Activated CD4-positive, alpha-beta T cell treated with anti-CD3 and anti-CD28 coated beads, Interleukin-2, Interleukin-4, amounts not matched to agents 100 ng/mL and 50 ng/mL, durations not matched to agents 16 hours and 8 hours (primary cell): ENCODE measurements at regions not wholly inside any gene's neighbourhood (a gene's known extent, or its start where the extent isn't known, plus 50 kb on each side); places are given as distances from the start of the nearest gene placed in this dataset.

Experiments
- DNase-seq: peaks from one replicate; pipeline ENCODE4 v3.0.0-alpha.2; 2020; ENCODE audit warnings: low spot score

GRCh38 chr10:43955978-43956377 is 307.3 kb upstream of the ZNF32 start:
- DNase-seq: no peak

- DNase-seq: no peak
Observed at GRCh38 chr10:43955002-43955596, 306.4 kb upstream of the ZNF32 start.

- no peak for DNase-seq
Observed at GRCh38 chr10:43953672-43954071, 305.0 kb upstream of the ZNF32 start.

GRCh38 chr10:43952760-43953159 is 304.1 kb upstream of the ZNF32 start:
- no peak for DNase-seq

- no peak for DNase-seq
Observed at GRCh38 chr10:43949351-43949750, 300.7 kb upstream of the ZNF32 start.

- no peak for DNase-seq
Observed at GRCh38 chr10:43946445-43946844, 297.8 kb upstream of the ZNF32 start.

GRCh38 chr10:43945908-43946307 is 297.2 kb upstream of the ZNF32 start:
- DNase-seq: no peak

- no peak for DNase-seq
Observed at GRCh38 chr10:43945094-43945730, 296.5 kb upstream of the ZNF32 start.

GRCh38 chr10:43944381-43945093 is 295.9 kb upstream of the ZNF32 start:
- DNase-seq: no peak

- no peak for DNase-seq
Observed at GRCh38 chr10:43943818-43944360, 295.2 kb upstream of the ZNF32 start.

- DNase-seq: no peak
Observed at GRCh38 chr10:43943119-43943817, 294.6 kb upstream of the ZNF32 start.

- no peak for DNase-seq
Observed at GRCh38 chr10:43942096-43942850, 293.6 kb upstream of the ZNF32 start.

GRCh38 chr10:43940898-43941837 is 292.5 kb upstream of the ZNF32 start:
- DNase-seq: no peak

- DNase-seq: no peak
Observed at GRCh38 chr10:43939939-43940820, 291.5 kb upstream of the ZNF32 start.

- DNase-seq: no peak
Observed at GRCh38 chr10:43939389-43939938, 290.8 kb upstream of the ZNF32 start.

- DNase-seq: no peak
Observed at GRCh38 chr10:43938810-43939209, 290.1 kb upstream of the ZNF32 start.

GRCh38 chr10:43931308-43931930 is 282.7 kb upstream of the ZNF32 start:
- no peak for DNase-seq

- DNase-seq: no peak
Observed at GRCh38 chr10:43930777-43931176, 282.1 kb upstream of the ZNF32 start.

GRCh38 chr10:43930243-43930642 is 281.6 kb upstream of the ZNF32 start:
- no peak for DNase-seq
